Activated B cell treated with CpG ODN at 0.5 μM for 24 hours (primary cell): ENCODE measurements at regions not wholly inside any gene's neighbourhood (a gene's known extent, or its start where the extent isn't known, plus 50 kb on each side); places are given as distances from the start of the nearest gene placed in this dataset.
A peak's percentile ranks its signal among the peaks of the same experiment; 100 is the strongest.

Experiments
- ATAC-seq: fragments of 200-7000 bp; cut with Tn5 transposase; one replicate; pipeline ENCODE4 v1.10.0; 2021; ENCODE audit warnings: low read depth, mild to moderate bottlenecking, moderate library complexity
- CTCF ChIA-PET: fragments of 350-600 bp; sonication (Branson Sonifier 250); formaldehyde crosslinking; loops from one replicate; lab custom pipeline; 2021; ENCODE audit warnings: antibody characterized with exemption; lab: Charles Lee
- POLR2A ChIA-PET: fragments of 350-600 bp; sonication (Branson Sonifier 250); formaldehyde crosslinking; loops from one replicate; lab custom pipeline; 2021; ENCODE audit warnings: antibody characterized with exemption; lab: Charles Lee
- DNase-seq: peaks from one replicate; pipeline ENCODE4 v3.0.0; 2022
- H3K27ac Mint-ChIP-seq: one replicate; pipeline ENCODE4 v1.8.0; 2020; ENCODE audit warnings: mixed read lengths
- H3K27me3 Mint-ChIP-seq: one replicate; pipeline ENCODE4 v1.8.0; 2021; ENCODE audit warnings: mixed read lengths
- H3K36me3 Mint-ChIP-seq: one replicate; pipeline ENCODE4 v1.8.0; 2021; ENCODE audit warnings: low read depth, mixed read lengths
- H3K4me1 Mint-ChIP-seq: one replicate; pipeline ENCODE4 v1.8.0; 2021; ENCODE audit warnings: mixed read lengths
- H3K4me3 Mint-ChIP-seq: one replicate; pipeline ENCODE4 v1.8.0; 2020; ENCODE audit warnings: mild to moderate bottlenecking, mixed read lengths
- H3K9me3 Mint-ChIP-seq: one replicate; pipeline ENCODE4 v1.8.0; 2020; ENCODE audit warnings: mixed read lengths
- intact Hi-C: fragments of 100-400 bp; cut with micrococcal nuclease; formaldehyde crosslinking; loops from one replicate; pipeline ENCODE4 v1.15.1; 2024
- TF ChIP-seq, protein P1 (sequence below): fragments of 200-600 bp; IDR thresholded peaks from one replicate; pipeline ENCODE4 v1.8.0; 2022; ENCODE audit warnings: antibody characterized with exemption, mild to moderate bottlenecking

DNA sequence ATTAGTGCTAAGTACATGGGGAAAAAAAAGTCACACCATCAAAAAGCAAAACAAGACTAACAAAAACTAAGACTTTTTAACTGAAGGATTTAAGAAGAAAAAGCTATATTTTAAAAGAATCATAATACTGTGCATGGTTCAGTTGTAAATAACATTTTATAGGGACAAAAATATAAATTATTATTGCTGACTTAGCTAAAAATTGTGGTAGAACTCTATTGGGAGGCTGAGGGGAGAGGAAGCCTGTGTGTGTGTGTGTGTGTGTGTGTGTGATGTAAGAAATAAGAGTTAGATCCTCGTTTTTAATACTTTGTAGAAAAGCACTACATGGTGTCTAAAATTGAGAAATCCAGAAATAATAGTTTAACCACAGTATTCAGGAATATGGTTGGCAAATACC, 1950.9 kb upstream of the TENM3 start:
- TF ChIP-seq, protein P1, sequence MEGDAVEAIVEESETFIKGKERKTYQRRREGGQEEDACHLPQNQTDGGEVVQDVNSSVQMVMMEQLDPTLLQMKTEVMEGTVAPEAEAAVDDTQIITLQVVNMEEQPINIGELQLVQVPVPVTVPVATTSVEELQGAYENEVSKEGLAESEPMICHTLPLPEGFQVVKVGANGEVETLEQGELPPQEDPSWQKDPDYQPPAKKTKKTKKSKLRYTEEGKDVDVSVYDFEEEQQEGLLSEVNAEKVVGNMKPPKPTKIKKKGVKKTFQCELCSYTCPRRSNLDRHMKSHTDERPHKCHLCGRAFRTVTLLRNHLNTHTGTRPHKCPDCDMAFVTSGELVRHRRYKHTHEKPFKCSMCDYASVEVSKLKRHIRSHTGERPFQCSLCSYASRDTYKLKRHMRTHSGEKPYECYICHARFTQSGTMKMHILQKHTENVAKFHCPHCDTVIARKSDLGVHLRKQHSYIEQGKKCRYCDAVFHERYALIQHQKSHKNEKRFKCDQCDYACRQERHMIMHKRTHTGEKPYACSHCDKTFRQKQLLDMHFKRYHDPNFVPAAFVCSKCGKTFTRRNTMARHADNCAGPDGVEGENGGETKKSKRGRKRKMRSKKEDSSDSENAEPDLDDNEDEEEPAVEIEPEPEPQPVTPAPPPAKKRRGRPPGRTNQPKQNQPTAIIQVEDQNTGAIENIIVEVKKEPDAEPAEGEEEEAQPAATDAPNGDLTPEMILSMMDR: no peak
- H3K27me3 Mint-ChIP-seq: no peaks in the 10 kb centered on the region
- ATAC-seq (no peak), DNase-seq (no peak)
- intact Hi-C loops: no loop called here
- no peaks in the 10 kb centered on the region for H3K36me3 Mint-ChIP-seq
- no peak overlapping the region for H3K4me3 Mint-ChIP-seq
- H3K27ac Mint-ChIP-seq: no peak overlapping the region
- no peaks in the 10 kb centered on the region for H3K4me1 Mint-ChIP-seq
- ChIA-PET POLR2A (no interaction called here), CTCF (no interaction called here)
- H3K9me3 Mint-ChIP-seq: peaks cover 6% of the 10 kb centered on the region

DNA sequence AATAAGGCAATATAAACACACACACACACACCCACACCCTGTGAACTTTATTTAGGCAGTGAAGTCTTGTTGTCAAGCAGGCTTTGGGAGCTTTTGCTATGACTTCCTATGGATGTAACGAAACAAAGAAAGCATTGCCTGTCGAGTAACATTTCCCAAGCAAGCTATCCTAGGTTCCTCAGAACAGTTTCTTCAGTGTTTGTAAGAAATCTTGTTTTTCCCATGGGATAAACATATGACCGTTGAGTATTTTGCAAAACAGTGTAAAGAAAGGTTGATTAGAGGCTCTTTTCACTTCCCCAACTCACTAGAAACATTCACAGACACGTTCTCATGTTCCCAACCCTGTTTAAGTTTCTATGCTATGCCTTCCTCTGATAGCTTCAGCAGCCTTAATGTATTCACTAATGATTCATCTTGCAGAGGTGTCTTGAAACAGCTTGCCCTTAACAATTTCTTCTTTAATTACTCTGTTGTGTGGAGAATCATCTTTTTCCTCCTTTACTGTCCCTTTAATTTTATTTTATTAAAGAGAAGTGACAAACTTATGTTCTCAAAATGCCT, 1947.1 kb upstream of the TENM3 start:
- Mint-ChIP-seq H3K4me3 (no peak overlapping the region), H3K27ac (no peak overlapping the region), H3K36me3 (no peaks in the 10 kb centered on the region), H3K27me3 (no peaks in the 10 kb centered on the region), H3K4me1 (no peaks in the 10 kb centered on the region), H3K9me3 (peaks cover 3% of the 10 kb centered on the region)
- no peak for DNase-seq
- ATAC-seq: no peak
- ChIA-PET CTCF (no interaction called here), POLR2A (no interaction called here)
- intact Hi-C loops: no loop called here
- TF ChIP-seq, protein P1: no peak

DNA sequence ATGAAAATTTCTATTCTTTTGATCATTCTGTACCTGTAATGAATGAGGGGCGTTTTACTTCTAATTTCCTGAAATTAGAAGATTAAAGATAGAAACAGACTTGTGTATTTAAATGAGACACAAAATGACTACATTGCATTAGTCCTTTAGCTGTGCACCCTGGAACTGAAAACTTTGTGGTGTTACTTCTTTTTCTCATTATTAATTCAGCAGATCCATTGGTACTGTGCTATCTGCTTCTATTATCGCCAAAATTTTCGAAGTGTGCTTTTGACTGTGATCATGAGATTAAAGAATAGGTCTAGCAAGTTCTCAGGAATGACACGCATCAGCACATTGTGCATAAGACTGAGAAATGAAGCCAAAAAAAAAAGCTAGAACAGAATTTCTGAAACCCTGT, 1938.9 kb upstream of the TENM3 start:
- Mint-ChIP-seq H3K4me3 (no peak overlapping the region), H3K9me3 (no peaks in the 10 kb centered on the region), H3K4me1 (no peaks in the 10 kb centered on the region), H3K36me3 (no peaks in the 10 kb centered on the region), H3K27me3 (no peaks in the 10 kb centered on the region), H3K27ac (no peak overlapping the region)
- POLR2A ChIA-PET: no interaction called here
- CTCF ChIA-PET: no interaction called here
- DNase-seq: no peak
- intact Hi-C loops: no loop called here
- TF ChIP-seq, protein P1: no peak
- no peak for ATAC-seq

DNA sequence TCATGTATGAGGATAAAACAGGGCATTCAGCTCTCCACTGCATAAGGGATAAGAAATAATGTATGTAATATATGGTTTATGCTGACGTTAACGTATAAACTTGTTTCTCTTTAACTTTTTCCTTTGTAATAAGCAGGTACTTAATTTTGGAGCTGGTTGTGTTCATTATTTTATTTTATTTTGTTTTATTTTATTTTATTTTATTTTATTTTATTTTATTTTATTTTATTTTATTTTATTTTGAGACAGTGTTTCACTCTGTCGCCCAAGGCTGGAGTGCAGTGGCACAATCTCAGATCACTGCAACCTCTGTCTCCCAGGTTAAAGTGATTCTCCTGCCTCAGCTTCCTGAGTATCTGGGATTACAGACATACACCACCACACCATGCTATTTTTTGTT, 1932.6 kb upstream of the TENM3 start:
- Mint-ChIP-seq H3K27me3 (no peaks in the 10 kb centered on the region), H3K27ac (no peak overlapping the region), H3K36me3 (no peaks in the 10 kb centered on the region), H3K4me3 (no peak overlapping the region), H3K9me3 (peaks cover 2% of the 10 kb centered on the region), H3K4me1 (peaks cover 6% of the 10 kb centered on the region)
- intact Hi-C loops: no loop called here
- TF ChIP-seq, protein P1: no peak
- POLR2A ChIA-PET: no interaction called here
- DNase-seq (no peak), ATAC-seq (no peak)
- CTCF ChIA-PET: no interaction called here

DNA sequence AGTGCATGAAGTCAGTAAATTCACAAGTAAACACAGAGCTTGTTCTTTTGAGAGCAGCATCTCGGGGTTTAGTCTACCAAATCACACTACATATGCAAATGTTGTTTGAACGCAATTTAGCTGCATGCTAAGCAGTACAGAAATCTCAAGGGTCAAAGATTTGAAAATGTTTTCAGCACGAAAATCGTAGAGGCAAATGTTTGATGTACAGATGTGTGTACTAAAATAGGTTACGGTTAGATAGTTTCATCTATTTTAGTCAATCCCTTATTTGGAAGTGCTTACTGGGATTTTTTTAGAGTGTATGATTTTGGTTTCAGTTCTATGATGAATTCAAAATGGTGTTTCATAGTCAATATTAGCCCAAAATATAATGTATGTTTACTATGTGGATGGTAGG, 1928.2 kb upstream of the TENM3 start:
- ChIA-PET CTCF (no interaction called here), POLR2A (no interaction called here)
- Mint-ChIP-seq H3K4me3 (peak overlapping the region; percentile 26), H3K4me1 (peaks cover 6% of the 10 kb centered on the region), H3K27ac (no peak overlapping the region), H3K9me3 (peaks cover 2% of the 10 kb centered on the region), H3K27me3 (no peaks in the 10 kb centered on the region), H3K36me3 (no peaks in the 10 kb centered on the region)
- TF ChIP-seq, protein P1: no peak
- DNase-seq (no peak), ATAC-seq (no peak)
- intact Hi-C loops: no loop called here
